ENCODE measurements at regions not wholly inside any gene's neighbourhood (a gene's known extent, or its start where the extent isn't known, plus 50 kb on each side); places are given as distances from the start of the nearest gene placed in this dataset.

- Mint-ChIP-seq H3K36me3 (ENCODE audit: low read depth) (peaks cover 3% of the 10 kb centered on the region; the same call in 2 of the 3 replicates), H3K4me3 (no peak overlapping the region), H3K9me3 (peaks cover 16% of the 10 kb centered on the region), H3K4me1 (no peaks in the 10 kb centered on the region), H3K27ac (no peak overlapping the region), H3K27me3 (ENCODE audit: insufficient read depth, low read depth, poor library complexity) (no peaks in the 10 kb centered on the region)
- TF ChIP-seq EZH2phosphoT487 (IDR thresholded peaks at IDR 0.05; ENCODE audit: unreplicated experiment) (no peak), POLR2AphosphoS5 (IDR thresholded peaks at IDR 0.05; ENCODE audit: low read depth) (no peak)
- DNase-seq (ENCODE audit: low spot score) = no peak
- H4K20me1 ChIP-seq (replicated peaks; ENCODE audit: insufficient read depth) = no peaks in the 10 kb centered on the region
- no peak overlapping the region; the same call in 1 of the 2 replicates for H2AFZ ChIP-seq
- H3K4me1 ChIP-seq (ENCODE audit: insufficient read depth) = no peaks in the 10 kb centered on the region
- H3K79me2 ChIP-seq (replicated peaks; ENCODE audit: insufficient read depth) = no peaks in the 10 kb centered on the region
- no peak overlapping the region for H3K4me3 ChIP-seq
- H3F3A ChIP-seq (replicated peaks; ENCODE audit: low read depth) = no peaks in the 10 kb centered on the region
- H3K36me3 ChIP-seq (ENCODE audit: insufficient read depth) = no peaks in the 10 kb centered on the region
- H3K27ac ChIP-seq (ENCODE audit: low read depth) = no peak overlapping the region
- 0 out of 2 replicates have a peak, but pooled peaks cover 7% of the 10 kb centered on the region for H3K9me2 ChIP-seq (ENCODE audit: insufficient read depth)
- ATAC-seq = no peak
- H3K4me2 ChIP-seq = no peak overlapping the region
- H3K27me3 ChIP-seq (ENCODE audit: insufficient read depth) = no peaks in the 10 kb centered on the region
Measured at GRCh38 chr7:46432708-46433107, 511.6 kb upstream of the IGFBP3 start.

GRCh38 chr7:46428295-46428694 is 507.2 kb upstream of the IGFBP3 start:
- Histone ChIP-seq H3K36me3 (ENCODE audit: insufficient read depth) (no peaks in the 10 kb centered on the region), H4K20me1 (replicated peaks; ENCODE audit: insufficient read depth) (no peaks in the 10 kb centered on the region), H3K4me3 (no peak overlapping the region), H3F3A (replicated peaks; ENCODE audit: low read depth) (no peaks in the 10 kb centered on the region), H3K79me2 (replicated peaks; ENCODE audit: insufficient read depth) (no peaks in the 10 kb centered on the region), H3K4me2 (no peak overlapping the region), H3K27ac (ENCODE audit: low read depth) (no peak overlapping the region), H3K4me1 (ENCODE audit: insufficient read depth) (no peaks in the 10 kb centered on the region), H3K27me3 (ENCODE audit: insufficient read depth) (no peaks in the 10 kb centered on the region), H3K9me2 (ENCODE audit: insufficient read depth) (0 out of 2 replicates have a peak, but pooled peaks cover 7% of the 10 kb centered on the region), H2AFZ (no peak overlapping the region)
- peaks cover 3% of the 10 kb centered on the region; the same call in 2 of the 3 replicates for H3K36me3 Mint-ChIP-seq (ENCODE audit: low read depth)
- H3K9me3 Mint-ChIP-seq = peaks cover 15% of the 10 kb centered on the region
- no peaks in the 10 kb centered on the region for H3K27me3 Mint-ChIP-seq (ENCODE audit: insufficient read depth, low read depth, poor library complexity)
- ATAC-seq = no peak
- no peaks in the 10 kb centered on the region for H3K4me1 Mint-ChIP-seq
- DNase-seq (ENCODE audit: low spot score) = no peak
- no peak overlapping the region for H3K4me3 Mint-ChIP-seq
- H3K27ac Mint-ChIP-seq = no peak overlapping the region
- TF ChIP-seq STAT1 (IDR thresholded peaks at IDR 0.05; ENCODE audit: unreplicated experiment) = no peak
- TF ChIP-seq EZH2phosphoT487 (IDR thresholded peaks at IDR 0.05; ENCODE audit: unreplicated experiment) = no peak
- TF ChIP-seq CREB1 (CRISPR knock-in tag; IDR thresholded peaks at IDR 0.05; ENCODE audit: low read depth) = no peak
- TF ChIP-seq CTCF (conservative IDR thresholded peaks at IDR 0.05; ENCODE audit: low read depth in 2 of 2) = no peak
- TF ChIP-seq EZH2 (IDR thresholded peaks at IDR 0.05; ENCODE audit: low read depth, unreplicated experiment) = no peak
- TF ChIP-seq NANOG (IDR thresholded peaks at IDR 0.05; ENCODE audit: borderline replicate concordance) = no peak
- no peak for TF ChIP-seq ETS1 (IDR thresholded peaks at IDR 0.05)
- TF ChIP-seq POLR2AphosphoS5 (IDR thresholded peaks at IDR 0.05; ENCODE audit: low read depth) = no peak
- TF ChIP-seq ZNF331 (CRISPR knock-in tag; IDR thresholded peaks at IDR 0.05; ENCODE audit: low read depth) = no peak
- TF ChIP-seq REST (IDR thresholded peaks at IDR 0.05; ENCODE audit: unreplicated experiment) = no peak
- TF ChIP-seq ZNF114 (CRISPR knock-in tag; IDR thresholded peaks at IDR 0.05) = no peak
